ENCODE measurements at regions not wholly inside any gene's neighbourhood (a gene's known extent, or its start where the extent isn't known, plus 50 kb on each side); places are given as distances from the start of the nearest gene placed in this dataset.

DNA sequence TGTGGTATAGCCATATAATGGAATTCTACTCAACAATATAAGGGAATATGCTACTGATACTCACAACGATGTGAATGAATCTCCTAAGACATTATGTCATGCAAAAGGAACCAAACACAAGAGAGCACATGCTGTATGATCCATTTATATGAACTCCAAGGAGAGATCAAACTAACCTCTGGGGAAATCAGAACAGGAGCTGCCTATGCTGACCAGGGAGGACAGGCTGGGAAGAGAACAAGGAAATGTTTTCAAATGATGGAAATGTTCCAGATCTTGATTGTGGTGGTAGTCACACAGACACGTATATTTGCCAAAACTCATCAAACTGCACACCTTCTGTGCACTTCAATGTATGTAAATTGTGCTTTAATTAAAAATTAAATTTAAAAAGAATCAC, 175.3 kb downstream of the BCOR start:
- Mint-ChIP-seq H3K4me3 (ENCODE audit: low read depth) (no peak overlapping the region), H3K27me3 (no peaks in the 10 kb centered on the region), H3K9me3 (ENCODE audit: low read depth) (peaks cover 9% of the 10 kb centered on the region), H3K27ac (no peak overlapping the region), H3K4me1 (ENCODE audit: low read depth) (no peaks in the 10 kb centered on the region), H3K36me3 (ENCODE audit: insufficient read depth) (no peaks in the 10 kb centered on the region)
- no peak for DNase-seq (ENCODE audit: low spot score, unreplicated experiment)
- TF ChIP-seq, protein P1, sequence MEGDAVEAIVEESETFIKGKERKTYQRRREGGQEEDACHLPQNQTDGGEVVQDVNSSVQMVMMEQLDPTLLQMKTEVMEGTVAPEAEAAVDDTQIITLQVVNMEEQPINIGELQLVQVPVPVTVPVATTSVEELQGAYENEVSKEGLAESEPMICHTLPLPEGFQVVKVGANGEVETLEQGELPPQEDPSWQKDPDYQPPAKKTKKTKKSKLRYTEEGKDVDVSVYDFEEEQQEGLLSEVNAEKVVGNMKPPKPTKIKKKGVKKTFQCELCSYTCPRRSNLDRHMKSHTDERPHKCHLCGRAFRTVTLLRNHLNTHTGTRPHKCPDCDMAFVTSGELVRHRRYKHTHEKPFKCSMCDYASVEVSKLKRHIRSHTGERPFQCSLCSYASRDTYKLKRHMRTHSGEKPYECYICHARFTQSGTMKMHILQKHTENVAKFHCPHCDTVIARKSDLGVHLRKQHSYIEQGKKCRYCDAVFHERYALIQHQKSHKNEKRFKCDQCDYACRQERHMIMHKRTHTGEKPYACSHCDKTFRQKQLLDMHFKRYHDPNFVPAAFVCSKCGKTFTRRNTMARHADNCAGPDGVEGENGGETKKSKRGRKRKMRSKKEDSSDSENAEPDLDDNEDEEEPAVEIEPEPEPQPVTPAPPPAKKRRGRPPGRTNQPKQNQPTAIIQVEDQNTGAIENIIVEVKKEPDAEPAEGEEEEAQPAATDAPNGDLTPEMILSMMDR (IDR thresholded peaks at IDR 0.05; ENCODE audit: unreplicated experiment) = no peak

DNA sequence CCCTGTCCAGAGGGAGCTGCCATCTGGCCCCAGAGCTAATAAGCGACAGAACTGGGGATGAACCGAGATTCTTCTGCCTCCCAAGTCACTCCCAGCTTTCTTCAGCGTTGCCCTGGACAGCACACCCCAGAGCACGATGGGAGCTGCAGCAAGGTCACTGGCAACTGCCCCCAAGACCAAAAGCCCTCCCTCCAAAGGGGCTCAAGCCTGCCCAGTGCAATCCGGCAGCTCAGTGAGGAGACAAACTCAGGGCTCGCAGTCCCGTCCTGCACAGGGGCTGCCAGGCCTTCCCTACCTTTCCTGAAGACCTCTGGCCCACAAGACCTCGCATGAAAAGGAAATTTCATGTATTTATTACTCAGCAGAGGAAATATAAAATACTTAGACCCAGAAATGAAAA, 174.8 kb downstream of the BCOR start:
- no peaks in the 10 kb centered on the region for H3K27me3 Mint-ChIP-seq
- H3K4me3 Mint-ChIP-seq (ENCODE audit: low read depth) = no peak overlapping the region
- no peaks in the 10 kb centered on the region for H3K4me1 Mint-ChIP-seq (ENCODE audit: low read depth)
- H3K27ac Mint-ChIP-seq = no peak overlapping the region
- no peak for DNase-seq (ENCODE audit: low spot score, unreplicated experiment)
- no peaks in the 10 kb centered on the region for H3K36me3 Mint-ChIP-seq (ENCODE audit: insufficient read depth)
- TF ChIP-seq, protein P1 (IDR thresholded peaks at IDR 0.05; ENCODE audit: unreplicated experiment) = no peak
- H3K9me3 Mint-ChIP-seq (ENCODE audit: low read depth) = peaks cover 6% of the 10 kb centered on the region

DNA sequence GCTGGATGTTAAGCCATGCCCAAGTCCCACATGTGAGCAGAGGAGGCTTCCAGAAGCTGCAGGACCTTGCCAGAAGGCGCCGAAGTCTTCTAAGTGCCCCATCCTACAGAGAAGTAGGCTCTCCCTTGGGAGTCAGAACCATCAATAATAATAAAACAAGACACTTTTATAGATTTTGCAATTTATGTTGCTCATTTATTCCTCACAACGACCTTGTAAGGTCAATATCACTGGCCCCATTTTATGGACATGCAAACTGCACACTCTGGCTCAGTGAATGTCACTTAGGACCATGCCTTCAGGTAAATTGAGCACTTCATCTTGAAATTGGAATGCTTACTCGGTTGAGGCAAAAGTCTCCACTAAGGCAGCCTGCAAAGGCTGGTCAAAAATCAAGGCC, 170.4 kb downstream of the BCOR start:
- Mint-ChIP-seq H3K36me3 (ENCODE audit: insufficient read depth) (no peaks in the 10 kb centered on the region), H3K4me3 (ENCODE audit: low read depth) (no peak overlapping the region), H3K27me3 (peaks cover 7% of the 10 kb centered on the region), H3K27ac (no peak overlapping the region), H3K9me3 (ENCODE audit: low read depth) (peaks cover 2% of the 10 kb centered on the region), H3K4me1 (ENCODE audit: low read depth) (peaks cover 1% of the 10 kb centered on the region)
- TF ChIP-seq, protein P1 (IDR thresholded peaks at IDR 0.05; ENCODE audit: unreplicated experiment) = no peak
- no peak for DNase-seq (ENCODE audit: low spot score, unreplicated experiment)

DNA sequence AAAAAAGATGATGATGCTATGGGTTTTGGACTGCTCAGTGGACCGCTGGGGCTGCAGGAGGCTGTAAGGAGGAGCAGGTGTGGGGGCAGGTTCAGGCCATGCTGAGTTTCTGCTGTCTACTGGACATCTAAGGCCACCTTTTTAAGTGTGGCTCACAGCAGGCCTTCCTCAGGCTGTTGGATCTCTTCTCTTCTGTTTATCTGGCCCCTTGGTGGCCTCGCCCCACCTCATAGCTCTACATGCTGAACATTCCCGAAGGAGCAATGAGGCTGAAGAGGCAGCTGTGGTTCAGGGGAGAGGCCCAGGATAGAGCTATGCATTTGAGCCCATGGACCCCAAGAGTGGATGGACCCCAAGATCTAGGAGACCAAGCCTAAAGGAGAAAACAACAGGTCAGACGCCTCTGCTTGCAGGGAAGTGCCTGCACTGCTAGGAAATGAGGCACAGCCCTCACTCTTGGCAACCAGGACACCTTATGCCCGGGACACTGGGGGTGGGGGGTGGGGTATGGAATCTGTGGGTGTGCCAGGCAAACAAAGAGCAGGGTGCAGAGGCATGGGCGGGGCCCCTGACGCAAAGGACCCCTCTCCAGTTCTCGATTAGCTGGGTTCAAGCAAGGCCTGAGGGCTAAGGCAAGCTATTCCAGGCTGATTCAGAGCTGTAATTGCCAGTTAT, 168.9 kb downstream of the BCOR start:
- Mint-ChIP-seq H3K36me3 (ENCODE audit: insufficient read depth) (no peaks in the 10 kb centered on the region), H3K4me3 (ENCODE audit: low read depth) (no peak overlapping the region), H3K27me3 (peaks cover 7% of the 10 kb centered on the region)

DNA sequence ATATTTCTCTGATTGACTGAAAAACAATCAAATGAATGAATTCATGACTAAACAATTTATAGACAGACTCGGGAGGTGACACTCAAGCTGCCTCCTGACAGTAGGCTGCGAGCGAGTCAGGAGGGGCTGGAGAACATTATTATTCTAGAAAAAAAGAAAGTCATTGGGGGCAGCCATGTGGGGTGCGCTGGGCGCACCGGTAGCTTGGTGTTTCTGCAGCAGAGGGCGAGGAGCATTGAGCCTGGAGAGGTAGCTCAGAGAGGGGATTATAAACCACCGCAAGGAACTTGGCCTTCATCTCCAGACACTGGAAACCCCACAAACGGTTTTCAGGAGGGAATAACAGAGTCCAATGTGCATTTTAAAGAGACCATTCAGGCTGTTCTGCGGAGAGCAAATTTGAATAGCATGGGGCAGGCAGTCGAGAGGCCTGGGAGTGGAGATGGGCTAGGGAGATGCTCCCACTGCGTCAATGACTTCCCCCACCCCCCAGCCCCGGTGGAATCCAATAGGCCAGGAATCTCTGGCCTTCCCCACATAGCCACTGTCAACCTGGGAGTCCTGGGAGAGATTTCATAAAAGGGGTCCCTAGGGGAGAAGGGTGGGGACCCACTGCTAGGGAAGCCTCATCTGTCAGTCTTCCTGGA, 168.3 kb downstream of the BCOR start:
- H3K9me3 Mint-ChIP-seq (ENCODE audit: low read depth) = no peaks in the 10 kb centered on the region
- H3K4me3 Mint-ChIP-seq (ENCODE audit: low read depth) = no peak overlapping the region
- no peak overlapping the region for H3K27ac Mint-ChIP-seq
- H3K4me1 Mint-ChIP-seq (ENCODE audit: low read depth) = peaks cover 1% of the 10 kb centered on the region
- peaks cover 7% of the 10 kb centered on the region for H3K27me3 Mint-ChIP-seq
- no peak for DNase-seq (ENCODE audit: low spot score, unreplicated experiment)
- TF ChIP-seq, protein P1 (IDR thresholded peaks at IDR 0.05; ENCODE audit: unreplicated experiment) = no peak
- no peaks in the 10 kb centered on the region for H3K36me3 Mint-ChIP-seq (ENCODE audit: insufficient read depth)

More for the DNA sequence above, 168.9 kb downstream of the BCOR start:
- TF ChIP-seq, protein P1 (IDR thresholded peaks at IDR 0.05; ENCODE audit: unreplicated experiment) = no peak
- no peaks in the 10 kb centered on the region for H3K9me3 Mint-ChIP-seq (ENCODE audit: low read depth)
- DNase-seq (ENCODE audit: low spot score, unreplicated experiment) = no peak
- no peak overlapping the region for H3K27ac Mint-ChIP-seq
- H3K4me1 Mint-ChIP-seq (ENCODE audit: low read depth) = peaks cover 1% of the 10 kb centered on the region
